ENCODE measurements at regions not wholly inside any gene's neighbourhood (a gene's known extent, or its start where the extent isn't known, plus 50 kb on each side); places are given as distances from the start of the nearest gene placed in this dataset.
"Not testable (repeated sequence)": the region's sequence is repeated elsewhere in the genome, so short reads cannot be mapped to it uniquely, and the experiment has no call there.

DNA sequence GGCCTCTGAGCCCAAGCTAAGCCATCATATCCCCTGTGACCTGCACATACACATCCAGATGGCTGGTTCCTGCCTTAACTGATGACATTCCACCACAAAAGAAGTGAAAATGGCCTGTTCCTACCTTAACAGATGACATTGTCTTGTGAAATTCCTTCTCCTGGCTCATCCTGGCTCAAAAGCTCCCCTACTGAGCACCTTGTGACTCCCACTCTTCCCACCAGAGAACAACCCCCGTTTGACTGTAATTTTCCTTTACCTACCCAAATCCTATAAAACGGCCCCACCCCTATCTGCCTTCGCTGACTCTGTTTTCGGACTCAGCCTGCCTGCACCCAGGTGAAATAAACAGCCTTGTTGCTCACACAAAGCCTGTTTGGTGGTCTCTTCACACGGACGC, 2284.3 kb upstream of the AGA start:
- not testable (repeated sequence) for DNase-seq

DNA sequence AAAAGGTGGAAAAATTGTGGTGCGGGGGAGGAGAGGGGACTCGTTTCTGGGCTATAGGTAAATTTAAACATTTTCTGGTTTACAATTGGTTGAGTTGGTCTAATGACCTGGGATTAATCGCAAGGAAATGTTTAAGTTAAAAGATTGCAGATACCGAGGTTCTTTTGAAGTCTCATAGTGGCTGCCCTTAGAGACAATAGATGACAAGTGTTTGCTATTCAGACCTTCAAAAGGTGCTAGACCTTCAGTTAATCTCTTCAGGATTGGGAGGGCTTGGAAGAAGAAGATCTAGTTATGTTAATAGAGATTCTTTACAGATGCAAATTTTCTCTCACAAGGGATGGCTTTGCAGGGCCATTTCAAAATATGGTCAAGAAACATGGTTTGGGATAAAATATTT, 2286.1 kb upstream of the AGA start:
- DNase-seq = no peak

GRCh38 chr4:179736820-179737219, 2294.6 kb upstream of the AGA start:
- not testable (repeated sequence) for DNase-seq

GRCh38 chr4:179738822-179739221, 2296.6 kb upstream of the AGA start:
- no peak for DNase-seq

- no peak for DNase-seq
These were observed 2305.1 kb upstream of the AGA start for GRCh38 chr4:179747218-179747910.

DNA sequence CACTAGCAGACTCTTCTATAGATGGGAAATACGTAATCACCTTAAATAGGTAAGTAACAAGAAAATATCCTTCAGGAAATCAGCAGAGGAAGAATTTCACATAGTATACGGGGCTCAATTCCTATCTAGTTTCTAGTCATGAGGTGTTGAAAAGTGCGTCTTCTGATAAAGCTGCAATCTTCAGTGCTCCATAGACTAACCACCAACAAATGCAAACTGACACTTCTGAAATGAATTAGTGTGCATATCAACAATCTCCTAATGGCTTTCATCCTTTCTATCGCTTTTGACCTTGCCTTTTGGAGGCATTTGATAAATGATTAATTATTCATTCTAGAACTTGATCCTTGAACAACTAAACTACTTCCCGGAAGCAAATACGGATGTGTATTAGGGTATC, 2306.6 kb upstream of the AGA start:
- DNase-seq = no peak

GRCh38 chr4:179750374-179750773, 2308.1 kb upstream of the AGA start:
- DNase-seq = peak; percentile 36

DNA sequence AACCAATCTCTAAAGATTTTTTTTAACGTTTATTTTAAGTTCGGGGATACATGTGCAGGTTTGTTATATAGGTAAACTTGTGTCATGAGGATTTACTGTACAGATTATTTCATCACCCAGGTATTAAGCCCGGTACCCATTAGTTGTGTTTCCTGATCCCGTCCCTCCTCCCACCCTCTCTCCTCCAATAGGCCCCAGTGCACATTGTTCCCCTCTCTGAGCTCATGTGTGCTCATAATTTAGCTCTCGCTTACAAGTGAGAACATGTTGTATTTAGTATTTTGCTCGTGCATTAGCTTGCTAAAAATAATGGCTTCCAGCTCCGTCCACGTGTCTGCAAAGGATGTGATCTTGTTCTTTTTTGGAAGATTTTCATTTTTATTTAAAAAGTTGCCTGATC, 2309.4 kb upstream of the AGA start:
- DNase-seq = no peak

GRCh38 chr4:179755322-179755721, 2313.1 kb upstream of the AGA start:
- no peak for DNase-seq

GRCh38 chr4:179757641-179758040, 2315.4 kb upstream of the AGA start:
- DNase-seq = no peak

GRCh38 chr4:179762840-179763239, 2320.6 kb upstream of the AGA start:
- no peak for DNase-seq

DNA sequence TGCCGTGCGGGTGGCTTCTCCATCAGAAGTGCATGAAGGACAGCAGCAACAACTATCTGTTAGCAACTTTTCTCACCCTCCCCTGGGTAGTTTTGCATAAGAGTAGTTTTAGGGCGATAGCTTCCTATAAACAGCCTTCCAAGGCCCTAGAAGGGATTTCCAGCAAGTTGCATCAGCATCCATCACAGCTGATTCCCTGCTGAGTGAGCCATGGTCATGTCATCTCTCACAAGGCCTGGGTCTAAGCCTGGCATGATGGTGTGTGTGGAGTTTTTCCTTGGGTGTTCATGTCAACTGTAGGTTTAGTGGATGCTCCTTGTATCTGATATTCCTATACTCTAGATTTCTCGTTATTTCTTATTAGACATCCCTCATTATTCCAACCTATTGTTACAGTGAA, 2324.7 kb upstream of the AGA start:
- DNase-seq = no peak

DNA sequence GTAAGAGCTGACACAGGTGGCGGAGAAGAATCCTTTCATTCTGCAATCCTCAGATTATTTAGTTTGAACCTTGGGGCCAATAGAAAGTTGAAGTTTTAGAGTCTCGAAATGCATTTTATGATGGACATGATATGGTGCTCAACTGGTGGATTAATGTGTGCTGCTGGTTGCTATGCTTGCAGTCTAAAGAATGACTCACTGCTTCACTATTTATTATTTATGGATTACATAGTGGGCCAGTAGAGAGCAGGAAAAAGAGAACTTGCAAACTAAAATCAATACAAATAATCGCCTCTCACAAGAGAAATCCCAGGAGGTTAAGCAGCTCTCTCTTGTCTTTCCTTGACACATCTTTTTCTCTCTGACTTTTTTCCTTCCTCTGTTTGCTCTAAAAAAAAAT, 2326.8 kb upstream of the AGA start:
- DNase-seq = no peak

- no peak for DNase-seq
These were observed 2355.5 kb upstream of the AGA start for GRCh38 chr4:179797738-179798137.

DNA sequence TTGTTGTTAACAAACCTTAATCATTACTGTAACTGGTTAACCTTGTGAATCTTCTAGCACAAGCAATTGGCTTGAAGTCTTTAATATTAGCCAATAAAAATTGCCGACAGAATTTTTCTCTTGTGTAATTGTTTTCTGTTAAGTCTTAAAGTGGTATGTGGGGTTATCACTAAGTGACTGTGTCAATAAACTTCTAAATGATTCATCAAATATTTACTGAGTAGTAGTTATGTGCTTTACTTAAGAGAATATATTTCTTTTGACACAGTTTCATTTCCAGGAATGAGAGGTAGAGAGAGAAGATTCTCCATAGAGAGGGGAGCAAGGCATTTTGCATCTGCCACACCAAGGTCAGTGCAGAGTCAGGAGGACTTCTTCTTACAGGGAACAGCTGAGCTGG, 2361.6 kb upstream of the AGA start:
- DNase-seq = no peak

- no peak for DNase-seq
These were observed 2362.2 kb upstream of the AGA start for GRCh38 chr4:179804440-179804839.

GRCh38 chr4:179817317-179817716, 2375.1 kb upstream of the AGA start:
- DNase-seq = no peak

GRCh38 chr4:179823342-179823741, 2381.1 kb upstream of the AGA start:
- no peak for DNase-seq

DNA sequence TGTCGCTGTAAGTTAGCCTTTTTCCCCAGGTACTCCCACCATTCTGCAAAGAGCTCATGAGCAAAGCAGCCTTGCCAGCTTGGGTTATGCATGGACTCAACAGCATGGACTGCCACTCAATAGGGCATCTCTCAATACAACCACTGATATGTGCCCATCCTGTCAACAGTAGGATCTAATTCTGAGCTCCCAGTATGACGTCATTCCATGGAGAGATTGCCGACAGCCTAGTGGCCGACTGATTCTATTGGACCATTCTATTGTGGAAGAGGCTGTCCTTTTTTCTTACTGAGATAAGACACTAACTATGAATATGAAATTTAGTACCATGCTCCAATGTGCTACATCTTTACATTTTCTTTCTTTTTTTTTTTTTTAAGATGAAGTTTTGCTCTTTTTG, 2389.0 kb upstream of the AGA start:
- DNase-seq = no peak

DNA sequence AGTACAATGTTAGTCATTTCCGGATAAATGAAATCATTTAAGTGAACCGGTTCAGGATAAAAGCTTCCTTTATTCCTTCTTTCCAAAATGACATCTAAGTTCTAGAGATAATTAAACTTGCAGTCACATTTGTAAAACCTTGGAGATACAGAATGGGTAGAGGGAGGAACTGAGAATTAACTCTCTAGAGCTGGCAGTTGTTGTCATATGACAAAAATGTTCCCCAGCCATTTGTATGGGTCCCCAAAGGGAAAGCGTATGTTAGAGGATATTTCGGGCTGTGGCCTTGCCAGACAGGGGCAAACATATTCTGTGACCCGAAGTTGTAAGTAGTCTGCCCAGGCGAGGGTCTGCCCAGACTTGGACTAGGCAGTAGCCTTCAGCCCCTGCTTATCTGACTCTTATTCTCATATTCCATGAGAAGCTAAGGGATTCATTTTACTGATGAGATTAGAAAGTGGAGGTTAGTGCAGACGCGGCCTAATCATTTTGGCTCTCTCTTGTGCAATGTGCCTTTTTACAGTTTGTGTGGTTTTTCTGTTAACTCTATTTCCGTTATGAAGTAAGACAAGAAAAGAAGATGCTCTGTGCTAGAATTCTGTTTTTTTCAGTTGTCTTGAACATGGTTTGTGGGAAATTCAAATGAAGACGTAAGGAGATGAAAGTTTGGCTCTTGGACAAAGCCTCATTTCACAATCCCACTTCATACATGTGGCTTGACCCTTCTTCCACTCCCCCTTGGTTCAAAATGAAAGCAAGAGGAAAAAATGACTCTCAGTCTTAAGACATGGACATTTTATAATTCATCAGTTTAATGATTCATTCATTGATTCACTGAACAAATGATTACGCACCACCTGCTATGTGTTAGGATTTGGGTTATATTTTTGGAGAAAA, 2394.2 kb upstream of the AGA start:
- DNase-seq = peak; percentile 7

- DNase-seq = no peak
These were observed 2399.8 kb upstream of the TENM3 start for GRCh38 chr4:179843370-179843769.

DNA sequence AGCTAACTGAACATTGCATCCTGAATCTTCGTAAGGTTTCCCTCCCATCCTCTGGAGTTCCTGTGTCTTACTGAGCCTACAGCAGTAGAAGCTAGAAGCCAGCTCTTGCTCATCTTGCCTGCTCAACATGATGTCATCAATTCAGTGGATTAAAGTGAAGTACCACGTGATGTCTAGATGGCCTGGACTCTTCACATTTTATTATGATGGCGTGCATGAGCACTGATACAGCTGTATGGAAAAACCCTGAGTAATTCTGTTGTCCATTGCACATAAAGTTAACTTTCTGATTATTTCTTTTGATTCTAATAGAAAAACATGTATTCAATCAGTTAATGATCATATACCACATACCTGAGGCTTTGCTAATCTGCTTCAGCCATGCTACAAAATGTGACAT, 2387.7 kb upstream of the TENM3 start:
- peak; percentile 69 for DNase-seq

DNA sequence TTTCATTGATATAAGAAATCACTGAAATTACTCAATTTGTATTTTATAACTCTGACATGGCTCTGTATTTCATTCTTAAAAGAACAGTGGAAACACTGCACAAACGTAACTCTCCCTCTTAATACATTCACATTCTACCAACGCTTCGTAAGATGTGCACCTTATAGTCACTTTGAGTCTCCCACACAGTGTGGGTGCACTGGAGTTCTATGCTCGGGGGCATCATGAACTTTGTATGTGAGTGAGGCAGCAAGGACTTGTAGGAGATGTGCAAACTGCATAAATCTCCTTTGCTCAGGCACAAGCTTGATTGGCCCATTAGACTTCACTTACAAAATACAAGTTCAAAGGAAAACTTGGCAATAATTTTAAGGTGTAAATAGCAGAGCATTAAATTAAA, 2385.0 kb upstream of the TENM3 start:
- DNase-seq = no peak

DNA sequence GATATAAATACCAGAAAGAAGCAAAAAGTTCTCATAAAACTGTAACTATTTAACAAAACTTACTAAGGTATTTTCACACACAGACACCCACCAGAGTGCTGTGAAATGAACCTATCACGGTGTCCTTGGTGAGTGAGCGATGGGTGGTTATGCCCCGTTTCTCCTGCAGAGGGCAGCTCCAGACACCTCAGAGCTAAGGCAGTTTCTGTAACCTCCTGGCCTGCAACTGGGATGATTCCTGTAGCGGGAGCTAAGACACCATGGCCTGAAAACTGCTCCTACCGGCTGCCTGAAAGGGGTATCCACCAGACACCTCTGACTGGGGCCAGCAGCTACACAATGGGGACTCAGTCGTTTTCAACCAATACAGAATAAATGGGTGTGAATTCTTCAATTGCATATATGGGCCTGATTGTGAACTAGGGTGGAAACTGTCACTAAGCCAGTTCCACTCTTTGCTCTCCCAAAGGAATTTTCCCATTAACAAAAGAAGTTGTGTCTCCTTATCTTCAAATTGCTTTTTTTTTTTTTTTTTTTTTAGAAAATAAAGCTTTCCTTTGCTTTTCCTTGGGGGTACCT, 2375.8 kb upstream of the TENM3 start:
- peak; percentile 64 for DNase-seq
